Endothelial cell of umbilical vein (primary cell): ENCODE measurements at regions not wholly inside any gene's neighbourhood (a gene's known extent, or its start where the extent isn't known, plus 50 kb on each side); places are given as distances from the start of the nearest gene placed in this dataset.

Source experiments
- BruUV-seq: library from RNA; stranded (reverse); fragments of 400-500 nt; replicated peaks from 2 replicates; lab custom pipeline; 2021; lab: Mats Ljungman, UMichigan
- CTCF ChIA-PET: fragments of 300-600, 350-600 bp; sonication (Branson Sonifier 250); formaldehyde crosslinking; loops from one replicate; lab custom pipeline; 2021; ENCODE audit warnings: antibody characterized with exemption, inconsistent platforms; lab: Charles Lee
- POLR2A ChIA-PET: fragments of 300-600, 350-600 bp; sonication (Branson Sonifier 250); formaldehyde crosslinking; loops from one replicate; lab custom pipeline; 2021; ENCODE audit warnings: antibody characterized with exemption, inconsistent platforms; lab: Charles Lee
- DNase-seq: peaks from one replicate; pipeline ENCODE4 v3.0.0-alpha.2; 2011; ENCODE audit warnings: low read depth, low spot score
- FAIRE-seq: peaks from 2 replicates; lab custom pipeline; 2011; peaks lifted over from hg19 to GRCh38; lab: Jason Lieb, UNC
- H2AFZ ChIP-seq: 2 replicates; pipeline ENCODE4 v1.6.0; 2012; ENCODE audit warnings: low read depth, low read length, control low read depth, inconsistent platforms
- H3K27ac ChIP-seq: 2 replicates; pipeline ENCODE4 v1.5.1; 2011; ENCODE audit warnings: low read depth, mild to moderate bottlenecking, control low read depth, low read length, moderate library complexity; ENCODE audit not compliant: insufficient read depth
- H3K27me3 ChIP-seq, 2 experiments: 2 replicates each; pipeline versions ENCODE4 v1.6.0 to v1.6.1; 2011; ENCODE audit warnings: low read length in 2 of 2, mixed read lengths in 1 of 2; ENCODE audit not compliant: control insufficient read depth in 2 of 2, insufficient read depth in 2 of 2
- H3K36me3 ChIP-seq, 2 experiments: 2 replicates in 1 of 2; 3 replicates in 1 of 2; pipeline ENCODE4 v1.5.1; 2011; ENCODE audit warnings: low read length in 2 of 2, mild to moderate bottlenecking in 1 of 2, moderate library complexity in 1 of 2; ENCODE audit not compliant: control insufficient read depth in 2 of 2, insufficient read depth in 2 of 2; ENCODE audit errors: extremely low read depth in 1 of 2
- H3K4me1 ChIP-seq: 3 replicates; pipeline ENCODE4 v1.5.1; 2011; ENCODE audit warnings: mild to moderate bottlenecking, low read length; ENCODE audit not compliant: control insufficient read depth, insufficient read depth; ENCODE audit errors: extremely low read depth
- H3K4me2 ChIP-seq: 2 replicates; pipeline ENCODE4 v1.6.1; 2011; ENCODE audit warnings: low read length, control low read depth, mixed read lengths; ENCODE audit not compliant: insufficient read depth
- H3K4me3 ChIP-seq, 3 experiments: fragments of 200-600 bp in 1 of 3; sonication (generic), shearing (Covaris generic) in 1 of 3; replicated peaks in 1 of 3; 2 replicates each; pipeline ENCODE4 v1.5.1; 2011 to 2016; ENCODE audit warnings: control low read depth in 3 of 3, low read length in 3 of 3, mild to moderate bottlenecking in 2 of 3, inconsistent platforms in 1 of 3, low read depth in 1 of 3, moderate library complexity in 1 of 3; ENCODE audit not compliant: insufficient read depth in 1 of 3
- H3K79me2 ChIP-seq: 2 replicates; pipeline ENCODE4 v1.6.0; 2012; ENCODE audit warnings: low read length, inconsistent platforms; ENCODE audit not compliant: control insufficient read depth, insufficient read depth
- H3K9ac ChIP-seq: replicated peaks from 2 replicates; pipeline ENCODE3; 2011; ENCODE audit warnings: low read length, control low read depth; ENCODE audit not compliant: insufficient read depth; ENCODE audit errors: extremely low read depth
- H3K9me1 ChIP-seq: replicated peaks from 3 replicates; pipeline ENCODE4 v1.6.0; 2011; ENCODE audit warnings: mild to moderate bottlenecking, low read length; ENCODE audit not compliant: control insufficient read depth, insufficient read depth; ENCODE audit errors: extremely low read depth
- H3K9me3 ChIP-seq: replicated peaks from 2 replicates; pipeline ENCODE4 v1.5.1; 2012; ENCODE audit warnings: low read length, inconsistent platforms; ENCODE audit not compliant: control insufficient read depth, insufficient read depth
- H4K20me1 ChIP-seq: replicated peaks from 2 replicates; pipeline ENCODE3; 2011; ENCODE audit warnings: mild to moderate bottlenecking, low read length; ENCODE audit not compliant: control insufficient read depth, insufficient read depth; ENCODE audit errors: extremely low read depth
- EZH2 ChIP-seq: IDR thresholded peaks from 2 replicates; pipeline ENCODE4 v1.6.1; 2012; ENCODE audit warnings: borderline replicate concordance, low read depth, mild to moderate bottlenecking, moderate library complexity, low read length, inconsistent platforms; ENCODE audit not compliant: severe bottlenecking
- FOS ChIP-seq: IDR thresholded peaks from 2 replicates; pipeline ENCODE4 v1.6.1; 2011; ENCODE audit warnings: mild to moderate bottlenecking, low read length, moderate library complexity, borderline replicate concordance; ENCODE audit not compliant: insufficient read depth
- GATA2 ChIP-seq: IDR thresholded peaks from 2 replicates; pipeline ENCODE4 v1.7.0; 2011; ENCODE audit warnings: low read depth, mild to moderate bottlenecking, moderate library complexity, mixed read lengths, low read length; ENCODE audit not compliant: insufficient read length, insufficient read depth
- JUN ChIP-seq: IDR thresholded peaks from 2 replicates; pipeline ENCODE4 v1.6.1; 2011; ENCODE audit warnings: borderline replicate concordance, low read depth; ENCODE audit not compliant: insufficient read length, insufficient read depth
- MYC ChIP-seq: IDR thresholded peaks from one replicate; pipeline ENCODE4 v1.6.1; 2011; ENCODE audit warnings: mild to moderate bottlenecking, low read depth, low read length
- POLR2A ChIP-seq: IDR thresholded peaks from 2 replicates; pipeline ENCODE4 v1.6.1; 2012; ENCODE audit warnings: low read depth, mild to moderate bottlenecking, control low read depth, low read length
- POLR2AphosphoS5 ChIP-seq: IDR thresholded peaks from 2 replicates; pipeline ENCODE4 v1.6.1; 2012; ENCODE audit warnings: low read depth, mild to moderate bottlenecking, control low read depth, low read length, moderate library complexity; ENCODE audit not compliant: insufficient read depth
- dilution Hi-C: fragments of 300-500 bp; cut with MboI; formaldehyde crosslinking; loops from one replicate; pipeline ENCODE4 v1.15.0; 2019; ENCODE audit warnings: low sequenced_read_pairs; ENCODE audit not compliant: extremely low pct_ligation_motif_present
- intact Hi-C: fragments of 100-400 bp; cut with micrococcal nuclease; formaldehyde crosslinking; loops from one replicate; pipeline ENCODE4 v1.10.0; 2022
- TF ChIP-seq, protein P1 (sequence below), 2 donors: IDR thresholded peaks; 1 replicate in 1 of 2; 2 replicates in 1 of 2; pipeline ENCODE4 v1.5.1; 2011; ENCODE audit warnings: low read length in 2 of 2, mild to moderate bottlenecking in 2 of 2, moderate library complexity in 2 of 2, control low read depth in 1 of 2, inconsistent platforms in 1 of 2, low read depth in 1 of 2; ENCODE audit not compliant: insufficient read depth in 1 of 2; ENCODE audit errors: extremely low read depth in 1 of 2
- TF ChIP-seq, protein P2 (sequence below): IDR thresholded peaks from 2 replicates; pipeline ENCODE4 v1.6.1; 2011; ENCODE audit not compliant: insufficient read depth, insufficient read length

DNA sequence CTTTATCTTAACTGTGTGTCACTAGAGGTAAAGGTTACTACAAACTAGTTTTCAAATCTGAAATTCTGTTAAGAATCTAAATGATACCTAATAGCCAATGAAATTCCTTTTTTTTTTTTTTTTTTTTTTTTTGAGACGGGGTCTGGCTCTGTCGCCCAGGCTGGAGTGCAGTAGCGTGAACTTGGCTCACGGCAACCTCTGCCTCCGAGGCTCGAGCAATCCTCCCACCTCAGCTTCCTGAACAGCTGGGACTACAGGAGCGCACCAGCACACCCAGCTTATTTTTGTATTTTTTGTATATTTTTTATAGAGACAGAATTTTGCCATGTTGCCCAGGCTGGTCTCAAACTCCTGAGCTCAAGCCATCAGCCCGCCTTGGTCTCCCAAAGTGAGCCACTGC, 160.3 kb upstream of the NEBL start:
- H4K20me1 ChIP-seq: no peaks in the 10 kb centered on the region
- dilution Hi-C loops (no loop called here), intact Hi-C loops (no loop called here)
- no peak overlapping the region for H2AFZ ChIP-seq
- H3K27ac ChIP-seq: no peak overlapping the region
- ChIA-PET CTCF (no interaction called here), POLR2A (no interaction called here)
- no peaks in the 10 kb centered on the region for H3K36me3 ChIP-seq
- no peaks in the 10 kb centered on the region for H3K27me3 ChIP-seq
- H3K9me3 ChIP-seq: no peaks in the 10 kb centered on the region
- TF ChIP-seq POLR2A (no peak), MYC (no peak), FOS (no peak), POLR2AphosphoS5 (no peak), EZH2 (no peak), JUN (no peak), GATA2 (no peak)
- TF ChIP-seq, protein P1, sequence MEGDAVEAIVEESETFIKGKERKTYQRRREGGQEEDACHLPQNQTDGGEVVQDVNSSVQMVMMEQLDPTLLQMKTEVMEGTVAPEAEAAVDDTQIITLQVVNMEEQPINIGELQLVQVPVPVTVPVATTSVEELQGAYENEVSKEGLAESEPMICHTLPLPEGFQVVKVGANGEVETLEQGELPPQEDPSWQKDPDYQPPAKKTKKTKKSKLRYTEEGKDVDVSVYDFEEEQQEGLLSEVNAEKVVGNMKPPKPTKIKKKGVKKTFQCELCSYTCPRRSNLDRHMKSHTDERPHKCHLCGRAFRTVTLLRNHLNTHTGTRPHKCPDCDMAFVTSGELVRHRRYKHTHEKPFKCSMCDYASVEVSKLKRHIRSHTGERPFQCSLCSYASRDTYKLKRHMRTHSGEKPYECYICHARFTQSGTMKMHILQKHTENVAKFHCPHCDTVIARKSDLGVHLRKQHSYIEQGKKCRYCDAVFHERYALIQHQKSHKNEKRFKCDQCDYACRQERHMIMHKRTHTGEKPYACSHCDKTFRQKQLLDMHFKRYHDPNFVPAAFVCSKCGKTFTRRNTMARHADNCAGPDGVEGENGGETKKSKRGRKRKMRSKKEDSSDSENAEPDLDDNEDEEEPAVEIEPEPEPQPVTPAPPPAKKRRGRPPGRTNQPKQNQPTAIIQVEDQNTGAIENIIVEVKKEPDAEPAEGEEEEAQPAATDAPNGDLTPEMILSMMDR (IDR thresholded peaks at IDR 0.05; ENCODE audit: extremely low read depth in 1 of 2, insufficient read depth in 1 of 2, low read depth in 1 of 2, low read length in 2 of 2): no peak
- TF ChIP-seq, protein P2, sequence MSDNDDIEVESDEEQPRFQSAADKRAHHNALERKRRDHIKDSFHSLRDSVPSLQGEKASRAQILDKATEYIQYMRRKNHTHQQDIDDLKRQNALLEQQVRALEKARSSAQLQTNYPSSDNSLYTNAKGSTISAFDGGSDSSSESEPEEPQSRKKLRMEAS: no peak
- H3K79me2 ChIP-seq: no peaks in the 10 kb centered on the region
- H3K4me2 ChIP-seq: no peak overlapping the region
- no peak overlapping the region for H3K9ac ChIP-seq
- no peaks in the 10 kb centered on the region for H3K4me1 ChIP-seq
- BruUV-seq: no TSS peak
- no peak overlapping the region for H3K4me3 ChIP-seq
- FAIRE-seq: no peak
- DNase-seq: no peak
- H3K9me1 ChIP-seq: no peaks in the 10 kb centered on the region
